GM19397 (cell line): ENCODE measurements at regions not wholly inside any gene's neighbourhood (a gene's known extent, or its start where the extent isn't known, plus 50 kb on each side); places are given as distances from the start of the nearest gene placed in this dataset.
"Not testable (repeated sequence)": the region's sequence is repeated elsewhere in the genome, so short reads cannot be mapped to it uniquely, and the experiment has no call there.

Experiments used
- ATAC-seq: cut with Tn5 transposase; IDR thresholded peaks from one replicate; pipeline ENCODE4 v1.9.1; 2021; ENCODE audit warnings: mild to moderate bottlenecking, moderate library complexity; ENCODE audit not compliant: unreplicated experiment

- no peak for ATAC-seq
Measured at GRCh38 chr20:51190783-51191180, 167.9 kb upstream of the KCNG1 start.

GRCh38 chr20:51189814-51190782 lies 167.2 kb upstream of the KCNG1 start:
- ATAC-seq = no peak

GRCh38 chr20:51188941-51189340 lies 166.0 kb upstream of the KCNG1 start:
- ATAC-seq = no peak

- ATAC-seq = no peak
Measured at GRCh38 chr20:51187261-51187660, 164.4 kb upstream of the KCNG1 start.

- no peak for ATAC-seq
Measured at GRCh38 chr20:51185861-51186260, 163.0 kb upstream of the KCNG1 start.

- no peak for ATAC-seq
Measured at GRCh38 chr20:51185277-51185676, 162.4 kb upstream of the KCNG1 start.

GRCh38 chr20:51184289-51184688 lies 161.4 kb upstream of the KCNG1 start:
- no peak for ATAC-seq

- ATAC-seq = no peak
Measured at GRCh38 chr20:51183451-51183850, 160.5 kb upstream of the KCNG1 start.

- ATAC-seq = no peak
Measured at GRCh38 chr20:51182571-51182970, 159.7 kb upstream of the KCNG1 start.

GRCh38 chr20:51178153-51178552 lies 155.2 kb upstream of the KCNG1 start:
- no peak for ATAC-seq

- no peak for ATAC-seq
Measured at GRCh38 chr20:51176876-51177275, 154.0 kb upstream of the KCNG1 start.

GRCh38 chr20:51176446-51176845 lies 153.5 kb upstream of the KCNG1 start:
- no peak for ATAC-seq

- no peak for ATAC-seq
Measured at GRCh38 chr20:51175724-51176123, 152.8 kb upstream of the KCNG1 start.

- ATAC-seq = no peak
Measured at GRCh38 chr20:51175156-51175555, 152.2 kb upstream of the KCNG1 start.

- no peak for ATAC-seq
Measured at GRCh38 chr20:51174536-51174935, 151.6 kb upstream of the KCNG1 start.

GRCh38 chr20:51172558-51173428 lies 149.9 kb upstream of the KCNG1 start:
- ATAC-seq = no peak

- ATAC-seq = no peak
Measured at GRCh38 chr20:51171141-51171540, 148.2 kb upstream of the KCNG1 start.

- ATAC-seq = no peak
Measured at GRCh38 chr20:51169813-51170212, 146.9 kb upstream of the KCNG1 start.

GRCh38 chr20:51167911-51168310 lies 145.0 kb upstream of the KCNG1 start:
- not testable (repeated sequence) for ATAC-seq

GRCh38 chr20:51166489-51166888 lies 143.6 kb upstream of the KCNG1 start:
- ATAC-seq = no peak

- no peak for ATAC-seq
Measured at GRCh38 chr20:51165131-51165530, 142.2 kb upstream of the KCNG1 start.

- no peak for ATAC-seq
Measured at GRCh38 chr20:51164731-51165130, 141.8 kb upstream of the KCNG1 start.
